ENCODE measurements at regions not wholly inside any gene's neighbourhood (a gene's known extent, or its start where the extent isn't known, plus 50 kb on each side); places are given as distances from the start of the nearest gene placed in this dataset.

- DNase-seq = no peak
Measured at GRCh38 chr16:6484081-6484480, 848.6 kb upstream of the RBFOX1 start.

GRCh38 chr16:6483469-6484033 is 849.1 kb upstream of the RBFOX1 start:
- no peak for DNase-seq

GRCh38 chr16:6482696-6483468 is 849.8 kb upstream of the RBFOX1 start:
- no peak for DNase-seq

- DNase-seq = no peak
Measured at GRCh38 chr16:6481894-6482293, 850.8 kb upstream of the RBFOX1 start.

- DNase-seq = no peak
Measured at GRCh38 chr16:6453742-6454141, 878.9 kb upstream of the RBFOX1 start.

GRCh38 chr16:6447021-6447790 is 885.4 kb upstream of the RBFOX1 start:
- DNase-seq = no peak

- DNase-seq = no peak
Measured at GRCh38 chr16:6446370-6446769, 886.3 kb upstream of the RBFOX1 start.

- no peak for DNase-seq
Measured at GRCh38 chr16:6439129-6439528, 893.5 kb upstream of the RBFOX1 start.

GRCh38 chr16:6428861-6429260 is 903.8 kb upstream of the RBFOX1 start:
- DNase-seq = no peak

- no peak for DNase-seq
Measured at GRCh38 chr16:6427621-6428020, 905.0 kb upstream of the RBFOX1 start.

- no peak for DNase-seq
Measured at GRCh38 chr16:6407596-6407995, 925.0 kb upstream of the RBFOX1 start.

GRCh38 chr16:6406028-6406427 is 926.6 kb upstream of the RBFOX1 start:
- no peak for DNase-seq

GRCh38 chr16:6382924-6383459 is 949.7 kb upstream of the RBFOX1 start:
- no peak for DNase-seq

GRCh38 chr16:6381896-6382295 is 950.7 kb upstream of the RBFOX1 start:
- no peak for DNase-seq

GRCh38 chr16:6377956-6378355 is 954.7 kb upstream of the RBFOX1 start:
- no peak for DNase-seq

- DNase-seq = no peak
Measured at GRCh38 chr16:6375465-6376075, 957.1 kb upstream of the RBFOX1 start.

GRCh38 chr16:6374821-6375220 is 957.8 kb upstream of the RBFOX1 start:
- DNase-seq = no peak

GRCh38 chr16:6364846-6365245 is 967.8 kb upstream of the RBFOX1 start:
- no peak for DNase-seq

- DNase-seq = no peak
Measured at GRCh38 chr16:6363896-6364607, 968.6 kb upstream of the RBFOX1 start.

- DNase-seq = no peak
Measured at GRCh38 chr16:6363396-6363795, 969.2 kb upstream of the RBFOX1 start.

- DNase-seq = no peak
Measured at GRCh38 chr16:6362321-6362720, 970.3 kb upstream of the RBFOX1 start.

GRCh38 chr16:6360641-6361040 is 972.0 kb upstream of the RBFOX1 start:
- no peak for DNase-seq

GRCh38 chr16:6356911-6357310 is 975.7 kb upstream of the RBFOX1 start:
- DNase-seq = no peak
